ENCODE measurements at regions not wholly inside any gene's neighbourhood (a gene's known extent, or its start where the extent isn't known, plus 50 kb on each side); places are given as distances from the start of the nearest gene placed in this dataset.

DNA sequence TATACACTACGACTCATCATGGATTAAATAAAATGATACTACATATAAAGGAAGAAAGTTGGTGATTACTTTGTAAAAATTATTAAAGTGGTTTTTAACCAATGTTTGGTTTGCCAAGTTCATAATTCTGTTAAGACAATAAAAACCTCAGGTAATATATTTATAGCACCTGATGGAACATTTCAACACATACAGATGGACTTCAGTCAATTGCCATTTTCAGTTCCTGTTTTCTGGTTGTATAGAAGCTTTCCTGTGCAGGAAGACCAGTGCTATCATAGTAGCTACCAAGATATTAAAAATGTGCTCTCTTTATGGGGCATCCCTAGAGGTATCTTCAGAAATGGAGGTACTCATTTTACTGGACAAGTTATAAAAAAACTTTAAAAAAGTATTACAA is 1686.4 kb downstream of the GRIK2 start:
- H3K4me3 ChIP-seq, result no peak overlapping the region
- ATAC-seq (peak; percentile 97), FAIRE-seq (no peak), DNase-seq (ENCODE audit: low read depth, low spot score) (peak; percentile 4)
- H4K20me1 ChIP-seq (ENCODE audit: control insufficient read depth, insufficient read depth), result no peaks in the 10 kb centered on the region
- H3K4me1 ChIP-seq (ENCODE audit: control insufficient read depth, insufficient read depth, low read length), result no peaks in the 10 kb centered on the region
- in situ Hi-C loops (cut with MboI), result no loop called here
- H3K9ac ChIP-seq (ENCODE audit: control insufficient read depth, insufficient read depth, low read length), result no peak overlapping the region
- ChIA-PET RAD21 (ENCODE audit: unreplicated experiment) (interaction anchor here (0.7 to 1.4 kb wide), 3 partner anchors 22 to 191 kb away, joined by 3 to 4 read pairs (median 3); no protein-coding TSS in a partner anchor), CTCF (interaction anchor here (1.7 kb wide), 1 partner anchor 43 kb away, joined by 6 read pairs; no protein-coding TSS in a partner anchor), SMC1A (ENCODE audit: uncharacterized antibody, unreplicated experiment) (interaction anchor here (0.7 to 3.4 kb wide), 10 partner anchors 8 to 131 kb away, joined by 3 to 8 read pairs (median 4); no protein-coding TSS in a partner anchor), POLR2A (no interaction called here)
- BruUV-seq (replicated peaks), result no TSS peak
- H3K27ac ChIP-seq (ENCODE audit: control insufficient read depth, insufficient read depth), result no peak overlapping the region
- no peaks in the 10 kb centered on the region for H3K9me3 ChIP-seq (replicated peaks; ENCODE audit: control insufficient read depth, insufficient read depth, low read length)
- no peaks in the 10 kb centered on the region for H3K36me3 ChIP-seq (ENCODE audit: control insufficient read depth in 2 of 2, insufficient read depth in 2 of 2, low read length in 1 of 2)
- H3K4me2 ChIP-seq (ENCODE audit: control insufficient read depth, insufficient read depth), result no peak overlapping the region
- H2AFZ ChIP-seq (ENCODE audit: control insufficient read depth, low read depth, low read length), result no peak overlapping the region
- 33% methylated on average over 1 of the region's 1 CpG for WGBS (ENCODE audit: insufficient coverage, insufficient replicate concordance, low lambda C conversion rate, missing lambda C conversion rate)
- H3K79me2 ChIP-seq (ENCODE audit: control insufficient read depth, insufficient read depth, low read length), result no peaks in the 10 kb centered on the region
- intact Hi-C loops (cut with micrococcal nuclease; ENCODE audit: unreplicated experiment), result no loop called here
- H3K27me3 ChIP-seq (replicated peaks in 1 of 2; ENCODE audit: control insufficient read depth in 2 of 2, insufficient read depth in 2 of 2, low read length in 1 of 2), result no peaks in the 10 kb centered on the region
- TF ChIP-seq, protein P1, sequence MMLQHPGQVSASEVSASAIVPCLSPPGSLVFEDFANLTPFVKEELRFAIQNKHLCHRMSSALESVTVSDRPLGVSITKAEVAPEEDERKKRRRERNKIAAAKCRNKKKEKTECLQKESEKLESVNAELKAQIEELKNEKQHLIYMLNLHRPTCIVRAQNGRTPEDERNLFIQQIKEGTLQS (IDR thresholded peaks at IDR 0.05; ENCODE audit: borderline replicate concordance, extremely low read depth, low read depth, low read length), result no peak
- TF ChIP-seq, protein P2, sequence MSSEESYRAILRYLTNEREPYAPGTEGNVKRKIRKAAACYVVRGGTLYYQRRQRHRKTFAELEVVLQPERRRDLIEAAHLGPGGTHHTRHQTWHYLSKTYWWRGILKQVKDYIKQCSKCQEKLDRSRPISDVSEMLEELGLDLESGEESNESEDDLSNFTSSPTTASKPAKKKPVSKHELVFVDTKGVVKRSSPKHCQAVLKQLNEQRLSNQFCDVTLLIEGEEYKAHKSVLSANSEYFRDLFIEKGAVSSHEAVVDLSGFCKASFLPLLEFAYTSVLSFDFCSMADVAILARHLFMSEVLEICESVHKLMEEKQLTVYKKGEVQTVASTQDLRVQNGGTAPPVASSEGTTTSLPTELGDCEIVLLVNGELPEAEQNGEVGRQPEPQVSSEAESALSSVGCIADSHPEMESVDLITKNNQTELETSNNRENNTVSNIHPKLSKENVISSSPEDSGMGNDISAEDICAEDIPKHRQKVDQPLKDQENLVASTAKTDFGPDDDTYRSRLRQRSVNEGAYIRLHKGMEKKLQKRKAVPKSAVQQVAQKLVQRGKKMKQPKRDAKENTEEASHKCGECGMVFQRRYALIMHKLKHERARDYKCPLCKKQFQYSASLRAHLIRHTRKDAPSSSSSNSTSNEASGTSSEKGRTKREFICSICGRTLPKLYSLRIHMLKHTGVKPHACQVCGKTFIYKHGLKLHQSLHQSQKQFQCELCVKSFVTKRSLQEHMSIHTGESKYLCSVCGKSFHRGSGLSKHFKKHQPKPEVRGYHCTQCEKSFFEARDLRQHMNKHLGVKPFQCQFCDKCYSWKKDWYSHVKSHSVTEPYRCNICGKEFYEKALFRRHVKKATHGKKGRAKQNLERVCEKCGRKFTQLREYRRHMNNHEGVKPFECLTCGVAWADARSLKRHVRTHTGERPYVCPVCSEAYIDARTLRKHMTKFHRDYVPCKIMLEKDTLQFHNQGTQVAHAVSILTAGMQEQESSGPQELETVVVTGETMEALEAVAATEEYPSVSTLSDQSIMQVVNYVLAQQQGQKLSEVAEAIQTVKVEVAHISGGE (CRISPR knock-in tag; IDR thresholded peaks at IDR 0.05), result no peak
- TF ChIP-seq IKZF1 (conservative IDR thresholded peaks at IDR 0.05), result peak; percentile 70
- TF ChIP-seq, protein P3, sequence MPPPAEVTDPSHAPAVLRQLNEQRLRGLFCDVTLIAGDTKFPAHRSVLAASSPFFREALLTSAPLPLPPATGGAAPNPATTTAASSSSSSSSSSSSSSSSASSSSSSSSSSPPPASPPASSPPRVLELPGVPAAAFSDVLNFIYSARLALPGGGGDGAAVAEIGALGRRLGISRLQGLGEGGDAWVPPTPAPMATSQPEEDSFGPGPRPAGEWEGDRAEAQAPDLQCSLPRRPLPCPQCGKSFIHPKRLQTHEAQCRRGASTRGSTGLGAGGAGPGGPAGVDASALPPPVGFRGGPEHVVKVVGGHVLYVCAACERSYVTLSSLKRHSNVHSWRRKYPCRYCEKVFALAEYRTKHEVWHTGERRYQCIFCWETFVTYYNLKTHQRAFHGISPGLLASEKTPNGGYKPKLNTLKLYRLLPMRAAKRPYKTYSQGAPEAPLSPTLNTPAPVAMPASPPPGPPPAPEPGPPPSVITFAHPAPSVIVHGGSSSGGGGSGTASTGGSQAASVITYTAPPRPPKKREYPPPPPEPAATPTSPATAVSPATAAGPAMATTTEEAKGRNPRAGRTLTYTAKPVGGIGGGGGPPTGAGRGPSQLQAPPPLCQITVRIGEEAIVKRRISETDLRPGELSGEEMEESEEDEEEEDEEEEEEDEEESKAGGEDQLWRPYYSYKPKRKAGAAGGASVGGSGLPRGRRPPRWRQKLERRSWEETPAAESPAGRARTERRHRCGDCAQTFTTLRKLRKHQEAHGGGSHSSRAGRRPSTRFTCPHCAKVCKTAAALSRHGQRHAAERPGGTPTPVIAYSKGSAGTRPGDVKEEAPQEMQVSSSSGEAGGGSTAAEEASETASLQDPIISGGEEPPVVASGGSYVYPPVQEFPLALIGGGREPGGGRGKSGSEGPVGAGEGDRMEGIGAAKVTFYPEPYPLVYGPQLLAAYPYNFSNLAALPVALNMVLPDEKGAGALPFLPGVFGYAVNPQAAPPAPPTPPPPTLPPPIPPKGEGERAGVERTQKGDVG (CRISPR knock-in tag; IDR thresholded peaks at IDR 0.05), result no peak
- no peak for TF ChIP-seq POU2F2 (IDR thresholded peaks at IDR 0.05; ENCODE audit: borderline replicate concordance, low read depth, low read length)
- TF ChIP-seq TARDBP (IDR thresholded peaks at IDR 0.05; ENCODE audit: borderline replicate concordance), result no peak
- TF ChIP-seq, protein P4, sequence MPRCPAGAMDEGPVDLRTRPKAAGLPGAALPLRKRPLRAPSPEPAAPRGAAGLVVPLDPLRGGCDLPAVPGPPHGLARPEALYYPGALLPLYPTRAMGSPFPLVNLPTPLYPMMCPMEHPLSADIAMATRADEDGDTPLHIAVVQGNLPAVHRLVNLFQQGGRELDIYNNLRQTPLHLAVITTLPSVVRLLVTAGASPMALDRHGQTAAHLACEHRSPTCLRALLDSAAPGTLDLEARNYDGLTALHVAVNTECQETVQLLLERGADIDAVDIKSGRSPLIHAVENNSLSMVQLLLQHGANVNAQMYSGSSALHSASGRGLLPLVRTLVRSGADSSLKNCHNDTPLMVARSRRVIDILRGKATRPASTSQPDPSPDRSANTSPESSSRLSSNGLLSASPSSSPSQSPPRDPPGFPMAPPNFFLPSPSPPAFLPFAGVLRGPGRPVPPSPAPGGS (IDR thresholded peaks at IDR 0.05; ENCODE audit: borderline replicate concordance, insufficient read depth, low read depth, low read length, poor library complexity, severe bottlenecking), result no peak
- TF ChIP-seq, protein P5, sequence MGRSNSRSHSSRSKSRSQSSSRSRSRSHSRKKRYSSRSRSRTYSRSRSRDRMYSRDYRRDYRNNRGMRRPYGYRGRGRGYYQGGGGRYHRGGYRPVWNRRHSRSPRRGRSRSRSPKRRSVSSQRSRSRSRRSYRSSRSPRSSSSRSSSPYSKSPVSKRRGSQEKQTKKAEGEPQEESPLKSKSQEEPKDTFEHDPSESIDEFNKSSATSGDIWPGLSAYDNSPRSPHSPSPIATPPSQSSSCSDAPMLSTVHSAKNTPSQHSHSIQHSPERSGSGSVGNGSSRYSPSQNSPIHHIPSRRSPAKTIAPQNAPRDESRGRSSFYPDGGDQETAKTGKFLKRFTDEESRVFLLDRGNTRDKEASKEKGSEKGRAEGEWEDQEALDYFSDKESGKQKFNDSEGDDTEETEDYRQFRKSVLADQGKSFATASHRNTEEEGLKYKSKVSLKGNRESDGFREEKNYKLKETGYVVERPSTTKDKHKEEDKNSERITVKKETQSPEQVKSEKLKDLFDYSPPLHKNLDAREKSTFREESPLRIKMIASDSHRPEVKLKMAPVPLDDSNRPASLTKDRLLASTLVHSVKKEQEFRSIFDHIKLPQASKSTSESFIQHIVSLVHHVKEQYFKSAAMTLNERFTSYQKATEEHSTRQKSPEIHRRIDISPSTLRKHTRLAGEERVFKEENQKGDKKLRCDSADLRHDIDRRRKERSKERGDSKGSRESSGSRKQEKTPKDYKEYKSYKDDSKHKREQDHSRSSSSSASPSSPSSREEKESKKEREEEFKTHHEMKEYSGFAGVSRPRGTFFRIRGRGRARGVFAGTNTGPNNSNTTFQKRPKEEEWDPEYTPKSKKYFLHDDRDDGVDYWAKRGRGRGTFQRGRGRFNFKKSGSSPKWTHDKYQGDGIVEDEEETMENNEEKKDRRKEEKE (IDR thresholded peaks at IDR 0.05), result no peak
- TF ChIP-seq GABPA (IDR thresholded peaks at IDR 0.05; ENCODE audit: low read depth), result no peak
- peak; percentile 88 for TF ChIP-seq SPI1 (IDR thresholded peaks at IDR 0.05; ENCODE audit: borderline replicate concordance, insufficient read depth, low read depth, low read length)
- peak; percentile 87 for TF ChIP-seq MTA2 (IDR thresholded peaks at IDR 0.05; ENCODE audit: low read depth)
- TF ChIP-seq ATF7 (IDR thresholded peaks at IDR 0.05; ENCODE audit: low read depth), result peak; percentile 44; the same call in 1 of the 2 replicates
